Lung (tissue), 11 donors: ENCODE measurements at regions not wholly inside any gene's neighbourhood (a gene's known extent, or its start where the extent isn't known, plus 50 kb on each side); places are given as distances from the start of the nearest gene placed in this dataset.
A peak's percentile ranks its signal among the peaks of the same experiment; 100 is the strongest.

Experiments
- ATAC-seq: fragments of 200-7000 bp; cut with Tn5 transposase; one replicate; pipeline ENCODE4 v1.9.1; 2020; ENCODE audit warnings: moderate number of reproducible peaks; ENCODE audit not compliant: insufficient read depth, low FRiP score
- DNase-seq, 3 donors: peaks; one replicate each; pipeline ENCODE4 v3.0.0-alpha.2; 2013 to 2017
- H3K27ac ChIP-seq, 2 donors: one replicate each; pipeline ENCODE4 v1.5.1; 2013; ENCODE audit warnings: mild to moderate bottlenecking in 2 of 2, moderate library complexity in 2 of 2, control low read depth in 1 of 2, inconsistent platforms in 1 of 2, low read depth in 1 of 2, low read length in 1 of 2
- H3K27me3 ChIP-seq, 3 donors: one replicate each; pipeline ENCODE4 v1.5.1; 2013; ENCODE audit warnings: low read length in 2 of 3; ENCODE audit not compliant: control insufficient read depth in 3 of 3, insufficient read depth in 3 of 3
- H3K36me3 ChIP-seq, 4 donors: one replicate each; pipeline ENCODE4 v1.5.1; 2013; ENCODE audit warnings: low read length in 4 of 4, mild to moderate bottlenecking in 1 of 4, moderate library complexity in 1 of 4; ENCODE audit not compliant: control insufficient read depth in 4 of 4, insufficient read depth in 4 of 4
- H3K4me1 ChIP-seq, 5 donors: one replicate each; pipeline ENCODE4 v1.5.1; 2013; ENCODE audit warnings: low read length in 5 of 5, mild to moderate bottlenecking in 2 of 5, moderate library complexity in 1 of 5; ENCODE audit not compliant: control insufficient read depth in 5 of 5, insufficient read depth in 5 of 5
- H3K4me3 ChIP-seq: one replicate; pipeline ENCODE4 v1.5.1; 2013; ENCODE audit warnings: mild to moderate bottlenecking, control low read depth, moderate library complexity
- H3K9ac ChIP-seq, 2 donors: one replicate each; pipeline ENCODE4 v1.5.1; 2013; ENCODE audit warnings: low read length in 2 of 2, control low read depth in 1 of 2; ENCODE audit not compliant: insufficient read depth in 1 of 2
- H3K9me3 ChIP-seq, 4 donors: one replicate each; pipeline ENCODE4 v1.5.1; 2013; ENCODE audit warnings: low read length in 3 of 4, mild to moderate bottlenecking in 1 of 4, moderate library complexity in 1 of 4; ENCODE audit not compliant: control insufficient read depth in 4 of 4, insufficient read depth in 3 of 4
- WGBS, 2 donors: extraction: QIAGEN DNeasy Blood & Tissue Kit; methylation state at CpG; one replicate each; pipeline ENCODE4 v1.1.7; 2013; 5-methylcytosine and 5-hydroxymethylcytosine counted together
- TF ChIP-seq, protein P1 (sequence below): IDR thresholded peaks from 2 replicates; pipeline ENCODE4 v1.5.1; 2012; ENCODE audit warnings: mild to moderate bottlenecking; ENCODE audit errors: control extremely low read depth, extremely low read depth
- donor health status: control.
- donor health status: control.
- donor health status: Bipolar disorder and iron deficiency.
- donor health status: healthy.
- donor health status: DM: yes; HTN: yes; CAD: no.

DNA sequence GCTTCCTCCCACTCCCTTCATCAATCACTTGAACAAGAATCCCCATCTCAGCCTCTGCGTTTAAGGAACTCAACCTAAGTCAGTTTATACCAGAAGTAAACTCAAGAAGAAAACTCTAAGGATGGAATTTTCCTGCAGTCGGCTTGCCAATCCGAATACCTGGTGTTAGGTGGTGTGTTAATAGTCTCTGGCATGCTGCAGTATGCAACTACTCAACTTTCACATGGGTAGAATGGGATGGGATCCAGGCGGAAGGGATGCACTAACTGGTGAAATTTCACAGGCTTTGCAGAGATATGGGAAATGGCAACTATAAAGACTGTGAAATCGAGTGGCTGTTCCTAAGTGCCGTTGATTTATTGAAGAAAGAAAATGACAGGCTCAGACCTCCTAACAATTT lies 560.6 kb downstream of the TLE1 start:
- Histone ChIP-seq H3K4me1 (peaks cover 0 to 1% (median 0%) of the 10 kb centered on the region in 5 donors), H3K4me3 (no peak overlapping the region), H3K27ac (no peak overlapping the region), H3K9ac (no peak overlapping the region), H3K36me3 (no peaks in the 10 kb centered on the region), H3K9me3 (no peaks in the 10 kb centered on the region), H3K27me3 (no peaks in the 10 kb centered on the region)
- ATAC-seq, result no peak
- DNase-seq, result no peak
- TF ChIP-seq, protein P1, sequence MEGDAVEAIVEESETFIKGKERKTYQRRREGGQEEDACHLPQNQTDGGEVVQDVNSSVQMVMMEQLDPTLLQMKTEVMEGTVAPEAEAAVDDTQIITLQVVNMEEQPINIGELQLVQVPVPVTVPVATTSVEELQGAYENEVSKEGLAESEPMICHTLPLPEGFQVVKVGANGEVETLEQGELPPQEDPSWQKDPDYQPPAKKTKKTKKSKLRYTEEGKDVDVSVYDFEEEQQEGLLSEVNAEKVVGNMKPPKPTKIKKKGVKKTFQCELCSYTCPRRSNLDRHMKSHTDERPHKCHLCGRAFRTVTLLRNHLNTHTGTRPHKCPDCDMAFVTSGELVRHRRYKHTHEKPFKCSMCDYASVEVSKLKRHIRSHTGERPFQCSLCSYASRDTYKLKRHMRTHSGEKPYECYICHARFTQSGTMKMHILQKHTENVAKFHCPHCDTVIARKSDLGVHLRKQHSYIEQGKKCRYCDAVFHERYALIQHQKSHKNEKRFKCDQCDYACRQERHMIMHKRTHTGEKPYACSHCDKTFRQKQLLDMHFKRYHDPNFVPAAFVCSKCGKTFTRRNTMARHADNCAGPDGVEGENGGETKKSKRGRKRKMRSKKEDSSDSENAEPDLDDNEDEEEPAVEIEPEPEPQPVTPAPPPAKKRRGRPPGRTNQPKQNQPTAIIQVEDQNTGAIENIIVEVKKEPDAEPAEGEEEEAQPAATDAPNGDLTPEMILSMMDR, result no peak
- 78 to 84% methylated on average over 6 of the region's 6 CpGs for WGBS, 2 donors

DNA sequence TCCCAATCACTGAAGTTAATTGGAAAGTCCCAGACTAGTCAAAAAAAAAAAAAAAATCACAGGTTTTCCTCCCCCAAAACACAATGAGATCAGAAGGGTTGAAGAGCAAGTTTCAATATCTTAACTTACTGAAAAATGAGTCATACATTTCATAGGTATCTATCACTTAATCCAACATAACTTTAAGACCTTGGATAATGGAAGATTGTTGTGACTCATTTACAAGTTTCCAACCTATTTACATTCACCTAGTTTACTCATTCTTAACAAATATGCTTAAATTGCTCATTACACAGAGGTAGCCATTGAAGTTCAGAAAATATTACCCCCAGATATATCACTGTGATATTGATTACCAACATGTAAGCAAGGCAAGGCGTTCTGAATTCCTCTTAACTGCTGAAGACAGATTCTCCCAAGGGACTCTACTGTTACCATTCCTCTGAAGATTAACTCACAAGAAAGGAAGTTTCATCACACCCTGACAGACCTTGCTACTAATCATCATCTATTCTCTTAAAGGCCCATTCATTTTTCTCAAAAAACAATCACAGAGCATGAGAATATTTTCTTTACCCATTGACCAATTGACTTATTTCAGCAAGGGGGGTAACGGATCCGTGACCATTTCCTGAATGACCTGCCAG lies 563.8 kb downstream of the TLE1 start:
- Histone ChIP-seq H3K9me3 (no peaks in the 10 kb centered on the region), H3K4me3 (no peak overlapping the region), H3K9ac (no peak overlapping the region), H3K27me3 (no peaks in the 10 kb centered on the region), H3K27ac (no peak overlapping the region), H3K4me1 (peaks cover 0 to 12% (median 0%) of the 10 kb centered on the region in 5 donors), H3K36me3 (no peaks in the 10 kb centered on the region)
- ATAC-seq, result no peak
- TF ChIP-seq, protein P1, result no peak
- no peak for DNase-seq
- WGBS, 2 donors, result 33 to 38% methylated on average over 3 of the region's 3 CpGs

DNA sequence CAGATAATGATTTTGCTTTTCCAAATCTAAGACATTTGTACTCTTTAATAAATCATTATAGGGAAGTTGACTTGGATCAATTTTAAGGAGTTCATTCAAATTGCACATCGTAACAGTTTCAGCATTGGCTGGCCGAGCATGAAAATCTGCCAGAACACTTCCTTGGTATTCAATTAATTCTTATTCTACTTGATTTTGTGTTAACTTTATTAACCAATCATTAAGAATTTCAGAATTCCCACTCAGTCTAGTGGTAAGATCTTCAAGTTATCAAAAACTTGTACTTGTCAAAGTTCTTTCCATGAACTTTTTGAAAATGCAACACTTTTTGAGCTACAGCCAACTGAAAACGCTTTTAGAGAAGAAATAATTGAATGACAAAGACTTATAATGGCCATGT lies 565.8 kb downstream of the TLE1 start:
- Histone ChIP-seq H3K9ac (no peak overlapping the region), H3K4me1 (peaks cover 0 to 12% (median 0%) of the 10 kb centered on the region in 5 donors), H3K4me3 (no peak overlapping the region), H3K27ac (no peak overlapping the region), H3K27me3 (no peaks in the 10 kb centered on the region), H3K36me3 (no peaks in the 10 kb centered on the region), H3K9me3 (no peaks in the 10 kb centered on the region)
- TF ChIP-seq, protein P1, result no peak
- ATAC-seq, result no peak
- peak in 2 of 3 donors; percentile 59 to 69 for DNase-seq
- 71 to 78% methylated on average over 3 of the region's 3 CpGs for whole genome bisulfite sequencing, 2 donors

DNA sequence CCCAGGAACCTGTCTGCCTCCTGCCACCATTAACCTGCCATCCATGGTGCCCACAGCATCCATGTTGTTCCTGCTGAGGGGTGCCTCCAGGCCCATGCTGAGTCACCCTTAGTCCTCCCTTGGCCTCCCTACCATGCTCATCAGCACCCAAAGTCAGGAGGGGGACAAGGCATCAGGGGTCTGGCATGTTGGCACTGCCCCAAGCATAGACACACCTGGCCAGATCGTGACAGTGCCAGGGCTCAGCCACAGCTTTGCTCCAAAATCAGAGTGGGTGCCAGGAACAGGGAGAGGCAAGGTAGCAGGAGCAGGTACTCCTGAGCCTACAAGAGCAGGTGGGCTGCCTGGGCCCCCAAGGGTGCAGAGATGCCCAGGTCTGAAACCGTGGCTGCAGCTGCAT lies 566.6 kb downstream of the TLE1 start:
- Histone ChIP-seq H3K36me3 (no peaks in the 10 kb centered on the region), H3K9ac (no peak overlapping the region), H3K27ac (no peak overlapping the region), H3K9me3 (no peaks in the 10 kb centered on the region), H3K4me1 (peaks cover 0 to 12% (median 0%) of the 10 kb centered on the region in 5 donors), H3K4me3 (no peak overlapping the region), H3K27me3 (no peaks in the 10 kb centered on the region)
- DNase-seq (no peak), ATAC-seq (no peak)
- TF ChIP-seq, protein P1, result no peak
- 83 to 86% methylated on average over 2 of the region's 2 CpGs for WGBS, 2 donors
